OCI-LY1 (cell line): ENCODE measurements at regions not wholly inside any gene's neighbourhood (a gene's known extent, or its start where the extent isn't known, plus 50 kb on each side); places are given as distances from the start of the nearest gene placed in this dataset.

Experiments used
- CTCF ChIP-seq: fragments of 200-600 bp; sonication (generic), shearing (Covaris generic); IDR thresholded peaks from 2 replicates; pipeline ENCODE4 v1.5.1; 2017; ENCODE audit warnings: mild to moderate bottlenecking, antibody characterized with exemption, low read length, moderate library complexity, mixed read lengths
- EZH2 ChIP-seq: fragments of 200-600 bp; sonication (generic), shearing (Covaris generic); IDR thresholded peaks from 2 replicates; pipeline ENCODE4 v1.8.0; 2017; ENCODE audit warnings: borderline replicate concordance, mixed run types, mild to moderate bottlenecking, antibody characterized with exemption, low read length, moderate library complexity, mixed read lengths

- no peak for TF ChIP-seq CTCF
- TF ChIP-seq EZH2, result no peak
Measured at GRCh38 chr3:90068783-90069182, 961.4 kb downstream of the EPHA3 start.
